ENCODE measurements at regions not wholly inside any gene's neighbourhood (a gene's known extent, or its start where the extent isn't known, plus 50 kb on each side); places are given as distances from the start of the nearest gene placed in this dataset.

GRCh38 chr18:8937160-8938094 lies 165.1 kb upstream of the NDUFV2 start:
- TF ChIP-seq OSR1 (CRISPR knock-in tag; IDR thresholded peaks at IDR 0.05), result no peak
- ATAC-seq, result no peak

GRCh38 chr18:8938817-8939216 lies 163.7 kb upstream of the NDUFV2 start:
- no peak for TF ChIP-seq GLIS3 (CRISPR knock-in tag; IDR thresholded peaks at IDR 0.05)
- ATAC-seq, result peak; percentile 65

GRCh38 chr18:8942021-8942908 lies 160.2 kb upstream of the NDUFV2 start:
- ATAC-seq, result no peak
- TF ChIP-seq ESRRG (CRISPR knock-in tag; IDR thresholded peaks at IDR 0.05) (no peak), BACH2 (CRISPR knock-in tag; IDR thresholded peaks at IDR 0.05; ENCODE audit: borderline replicate concordance) (no peak), TSHZ2 (CRISPR knock-in tag; IDR thresholded peaks at IDR 0.05) (no peak), TOX (CRISPR knock-in tag; IDR thresholded peaks at IDR 0.05; ENCODE audit: borderline replicate concordance) (no peak), RARB (CRISPR knock-in tag; IDR thresholded peaks at IDR 0.05) (no peak), PPARA (CRISPR knock-in tag; IDR thresholded peaks at IDR 0.05; ENCODE audit: borderline replicate concordance) (no peak), ZC3H10 (CRISPR knock-in tag; IDR thresholded peaks at IDR 0.05) (no peak), GLIS3 (CRISPR knock-in tag; IDR thresholded peaks at IDR 0.05) (no peak), POU6F1 (CRISPR knock-in tag; IDR thresholded peaks at IDR 0.05; ENCODE audit: borderline replicate concordance, low read depth) (no peak), ZNF565 (CRISPR knock-in tag; conservative IDR thresholded peaks at IDR 0.05; ENCODE audit: low read depth) (no peak), OSR1 (CRISPR knock-in tag; IDR thresholded peaks at IDR 0.05) (no peak), CSRNP3 (CRISPR knock-in tag; IDR thresholded peaks at IDR 0.05) (no peak), CSDC2 (CRISPR knock-in tag; IDR thresholded peaks at IDR 0.05) (no peak), CREB5 (CRISPR knock-in tag; IDR thresholded peaks at IDR 0.05; ENCODE audit: low read depth) (no peak), TCF4 (CRISPR knock-in tag; IDR thresholded peaks at IDR 0.05; ENCODE audit: borderline replicate concordance) (no peak), PATZ1 (CRISPR knock-in tag; IDR thresholded peaks at IDR 0.05; ENCODE audit: borderline replicate concordance) (no peak), ZFP3 (CRISPR knock-in tag; IDR thresholded peaks at IDR 0.05) (no peak), ARNTL (CRISPR knock-in tag; IDR thresholded peaks at IDR 0.05; ENCODE audit: borderline replicate concordance, low read depth) (no peak)

Data from SK-N-SH treated with all-trans-retinoic acid at 6 μM for 48 hours (cell line).